HepG2 (cell line): ENCODE measurements at regions not wholly inside any gene's neighbourhood (a gene's known extent, or its start where the extent isn't known, plus 50 kb on each side); places are given as distances from the start of the nearest gene placed in this dataset.

Source experiments
- ATAC-seq: fragments of 200-7000 bp; cut with Tn5 transposase; 3 replicates; pipeline ENCODE4 v1.9.1; 2020; ENCODE audit warnings: mild to moderate bottlenecking, moderate library complexity
- BruUV-seq: library from RNA; stranded (reverse); fragments of 400-500 nt; replicated peaks from 2 replicates; lab custom pipeline; 2021; lab: Mats Ljungman, UMichigan
- CTCF ChIA-PET: fragments of 300-600 bp; formaldehyde crosslinking; extraction: SDS; loops from one replicate; lab custom pipeline; 2021; ENCODE audit warnings: low total read pairs, inconsistent platforms, low intra/inter-chr PET ratio; lab: Yijun Ruan, JAX
- POLR2A ChIA-PET: fragments of 350-600 bp; sonication (Branson Sonifier 250); formaldehyde crosslinking; loops from one replicate; lab custom pipeline; 2020; ENCODE audit warnings: antibody characterized with exemption, inconsistent platforms; lab: Yijun Ruan, JAX
- DNase-seq: peaks from one replicate; pipeline ENCODE4 v3.0.0-alpha.2; 2015; ENCODE audit warnings: low spot score
- FAIRE-seq: peaks from 3 replicates; lab custom pipeline; 2011; peaks lifted over from hg19 to GRCh38; lab: Jason Lieb, UNC
- H2AFZ ChIP-seq: one replicate; pipeline ENCODE4 v1.6.1; 2011; ENCODE audit warnings: low read length, inconsistent platforms
- H3K27ac ChIP-seq: fragments of 300-600 bp; 3 replicates; pipeline ENCODE4 v1.8.0; 2011; ENCODE audit warnings: mixed run types, mild to moderate bottlenecking, mixed read lengths, low read length, inconsistent platforms; ENCODE audit not compliant: insufficient read depth; ENCODE audit errors: extremely low read length
- H3K27me3 ChIP-seq, 2 experiments: fragments of 200-600 bp in 1 of 2; 2 replicates in 1 of 2; 3 replicates in 1 of 2; pipeline versions ENCODE4 v1.6.0 to v1.8.0; 2011; ENCODE audit warnings: low read length in 2 of 2, mild to moderate bottlenecking in 2 of 2, moderate library complexity in 2 of 2, inconsistent platforms in 1 of 2; ENCODE audit not compliant: insufficient read depth in 2 of 2, control insufficient read depth in 1 of 2
- H3K36me3 ChIP-seq, 2 experiments: fragments of 200-600 bp in 1 of 2; replicated peaks in 1 of 2; 2 replicates in 1 of 2; 3 replicates in 1 of 2; pipeline versions ENCODE4 v1.5.1 to v1.8.0; 2011; ENCODE audit warnings: low read length in 2 of 2, inconsistent platforms in 1 of 2; ENCODE audit not compliant: insufficient read depth in 2 of 2, control insufficient read depth in 1 of 2
- H3K4me1 ChIP-seq: 2 replicates; pipeline ENCODE4 v1.5.1; 2012; ENCODE audit warnings: low read length, inconsistent platforms; ENCODE audit not compliant: insufficient read depth
- H3K4me2 ChIP-seq: 2 replicates; pipeline ENCODE4 v1.6.0; 2011; ENCODE audit warnings: low read depth, low read length, inconsistent platforms
- H3K4me3 ChIP-seq, 3 experiments: fragments of 200-600 bp in 1 of 3; sonication (generic), shearing (Covaris generic) in 1 of 3; replicated peaks in 1 of 3; 2 replicates each; pipeline ENCODE4 v1.5.1; 2011 to 2016; ENCODE audit warnings: low read length in 3 of 3, inconsistent platforms in 2 of 3, low read depth in 2 of 3, mild to moderate bottlenecking in 2 of 3, control low read depth in 1 of 3, mixed read lengths in 1 of 3; ENCODE audit not compliant: insufficient read depth in 1 of 3
- H3K79me2 ChIP-seq: one replicate; pipeline ENCODE4 v1.6.1; 2011; ENCODE audit warnings: low read length, inconsistent platforms; ENCODE audit not compliant: insufficient read depth
- H3K9ac ChIP-seq: 2 replicates; pipeline ENCODE4 v1.6.0; 2011; ENCODE audit warnings: mild to moderate bottlenecking, low read depth, low read length, inconsistent platforms; ENCODE audit not compliant: insufficient read depth
- H3K9me3 ChIP-seq: 2 replicates; pipeline ENCODE4 v1.5.1; 2012; ENCODE audit warnings: mild to moderate bottlenecking, low read length
- H4K20me1 ChIP-seq: 2 replicates; pipeline ENCODE4 v1.6.0; 2011; ENCODE audit warnings: inconsistent platforms, mild to moderate bottlenecking, low read length, moderate library complexity; ENCODE audit not compliant: insufficient read depth
- ADNP ChIP-seq: sonication (generic); formaldehyde crosslinking; IDR thresholded peaks from 2 replicates; pipeline ENCODE4 v1.4.0; 2020; ENCODE audit warnings: missing genetic modification reagents
- BRD4 ChIP-seq: sonication (generic); formaldehyde crosslinking; IDR thresholded peaks from 2 replicates; pipeline ENCODE4 v1.4.0; 2020; ENCODE audit warnings: missing genetic modification reagents
- FOSL2 ChIP-seq: sonication (generic); formaldehyde crosslinking; IDR thresholded peaks from 2 replicates; pipeline ENCODE4 v1.4.0; 2020; ENCODE audit warnings: missing genetic modification reagents
- MAFG ChIP-seq: sonication (generic); formaldehyde crosslinking; IDR thresholded peaks from 2 replicates; pipeline ENCODE4 v1.5.1; 2020; ENCODE audit warnings: mild to moderate bottlenecking, missing genetic modification reagents
- SALL2 ChIP-seq: sonication (generic); formaldehyde crosslinking; IDR thresholded peaks from 2 replicates; pipeline ENCODE4 v1.8.1; 2023; ENCODE audit warnings: mild to moderate bottlenecking, missing genetic modification reagents, inconsistent platforms
- ZKSCAN8 ChIP-seq: IDR thresholded peaks from 2 replicates; pipeline ENCODE4 v1.6.1; 2016; ENCODE audit warnings: borderline replicate concordance, missing genetic modification reagents, missing compliant biosample characterization
- ZNF20 ChIP-seq: sonication (generic); formaldehyde crosslinking; IDR thresholded peaks from 2 replicates; pipeline ENCODE4 v1.4.0; 2020; ENCODE audit warnings: mild to moderate bottlenecking, moderate library complexity, missing genetic modification reagents
- ZNF317 ChIP-seq: sonication (generic); formaldehyde crosslinking; IDR thresholded peaks from 2 replicates; pipeline ENCODE4 v1.5.0; 2020; ENCODE audit warnings: mild to moderate bottlenecking, missing genetic modification reagents
- ZNF331 ChIP-seq: sonication (generic); formaldehyde crosslinking; IDR thresholded peaks from 2 replicates; pipeline ENCODE4 v1.4.0; 2020; ENCODE audit warnings: missing genetic modification reagents
- ZNF589 ChIP-seq: sonication (generic); formaldehyde crosslinking; conservative IDR thresholded peaks from 2 replicates; pipeline ENCODE4 v1.8.0; 2022; ENCODE audit warnings: mild to moderate bottlenecking, moderate library complexity, missing genetic modification reagents
- WGBS: methylation state at CpG from one replicate; pipeline ENCODE4 v1.1.6; 2017; ENCODE audit warnings: low lambda C conversion rate; 5-methylcytosine and 5-hydroxymethylcytosine counted together
- in situ Hi-C: cut with HindIII; loops from 2 replicates; pipeline ENCODE4 v1.10.0; 2017; ENCODE audit warnings: low pct_unique_long_range_greater_than_20kb; ENCODE audit not compliant: extremely low pct_ligation_motif_present
- intact Hi-C: fragments of 100-400 bp; cut with micrococcal nuclease; formaldehyde crosslinking; loops from one replicate; pipeline ENCODE4 v1.10.0; 2022; ENCODE audit not compliant: unreplicated experiment
- TF ChIP-seq, protein P1 (sequence below): IDR thresholded peaks from 2 replicates; pipeline ENCODE4 v1.6.1; 2016; ENCODE audit warnings: missing biosample characterization, missing genetic modification reagents, low read depth
- TF ChIP-seq, protein P2 (sequence below): sonication (generic); formaldehyde crosslinking; IDR thresholded peaks from 2 replicates; pipeline ENCODE4 v1.5.0; 2020; ENCODE audit warnings: mild to moderate bottlenecking, missing genetic modification reagents, borderline replicate concordance
- TF ChIP-seq, protein P3 (sequence below): sonication (generic); formaldehyde crosslinking; IDR thresholded peaks from 2 replicates; pipeline ENCODE4 v1.4.0; 2020; ENCODE audit warnings: mild to moderate bottlenecking, missing genetic modification reagents

DNA sequence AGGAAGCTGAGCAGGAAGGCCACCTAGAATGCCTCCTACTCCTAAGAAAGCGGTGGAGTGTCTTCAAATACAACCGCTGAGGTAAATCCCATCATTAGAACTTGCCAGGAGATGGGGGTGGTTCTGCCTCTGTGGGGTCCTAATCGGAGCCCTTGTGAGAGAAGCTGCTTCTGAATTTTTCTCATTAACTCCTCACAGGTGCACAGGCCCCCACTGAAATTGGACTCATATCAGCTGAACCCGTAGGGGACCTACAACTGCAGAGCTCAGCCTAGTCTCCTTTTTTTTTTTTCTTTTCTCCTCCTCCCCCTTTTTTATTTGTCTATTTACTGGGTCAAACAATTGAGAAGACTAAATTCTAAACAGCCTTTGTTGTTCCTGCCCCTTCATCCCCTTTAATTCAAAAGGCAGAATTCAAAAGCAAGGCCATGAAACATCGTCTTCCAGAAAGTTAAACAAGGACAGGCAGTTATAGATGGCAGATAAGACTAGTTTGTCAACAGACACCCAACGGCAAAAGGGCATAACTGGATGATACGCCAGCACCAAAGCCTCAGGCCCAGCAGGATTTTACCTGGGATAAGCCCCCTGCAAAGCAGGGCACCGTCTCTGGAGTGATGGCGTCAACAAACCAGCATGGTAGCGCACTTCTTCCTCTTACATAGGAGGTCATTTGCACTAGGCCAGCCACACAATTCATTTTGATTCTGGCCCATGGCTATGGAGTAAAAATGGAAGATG lies 213.7 kb upstream of the HES1 start:
- Histone ChIP-seq H3K27ac (no peak overlapping the region), H2AFZ (no peak overlapping the region), H3K79me2 (no peaks in the 10 kb centered on the region), H3K9me3 (no peaks in the 10 kb centered on the region), H3K4me1 (no peaks in the 10 kb centered on the region), H4K20me1 (no peaks in the 10 kb centered on the region), H3K4me3 (no peak overlapping the region), H3K36me3 (no peaks in the 10 kb centered on the region), H3K9ac (no peak overlapping the region), H3K4me2 (no peak overlapping the region), H3K27me3 (peaks cover 0 to 14% of the 10 kb centered on the region in 2 experiments; a peak in 2 of 5 replicates)
- no peak for DNase-seq
- CTCF ChIA-PET, result no interaction called here
- POLR2A ChIA-PET, result no interaction called here
- 44% methylated on average over 9 of the region's 10 CpGs for WGBS
- no TSS peak for BruUV-seq
- intact Hi-C loops (no loop called here), in situ Hi-C loops (no loop called here)
- FAIRE-seq, result no peak
- no peak for ATAC-seq
- TF ChIP-seq, protein P1, sequence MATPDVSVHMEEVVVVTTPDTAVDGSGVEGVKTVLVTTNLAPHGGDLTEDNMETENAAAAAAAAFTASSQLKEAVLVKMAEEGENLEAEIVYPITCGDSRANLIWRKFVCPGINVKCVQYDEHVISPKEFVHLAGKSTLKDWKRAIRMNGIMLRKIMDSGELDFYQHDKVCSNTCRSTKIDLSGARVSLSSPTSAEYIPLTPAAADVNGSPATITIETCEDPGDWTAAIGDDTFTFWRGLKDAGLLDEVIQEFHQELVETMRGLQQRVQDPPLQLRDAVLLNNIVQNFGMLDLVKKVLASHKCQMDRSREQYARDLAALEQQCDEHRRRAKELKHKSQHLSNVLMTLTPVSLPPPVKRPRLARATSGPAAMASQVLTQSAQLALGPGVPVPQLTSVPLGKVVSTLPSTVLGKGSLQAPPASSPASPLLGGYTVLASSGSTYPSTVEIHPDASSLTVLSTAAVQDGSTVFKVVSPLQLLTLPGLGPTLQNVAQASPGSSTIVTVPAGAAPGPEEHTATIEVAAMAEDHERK (CRISPR knock-in tag), result no peak
- TF ChIP-seq ZKSCAN8 (CRISPR knock-in tag) (no peak), ZNF589 (CRISPR knock-in tag) (no peak), SALL2 (CRISPR knock-in tag) (no peak), MAFG (CRISPR knock-in tag) (no peak), BRD4 (CRISPR knock-in tag) (no peak), ZNF20 (CRISPR knock-in tag) (no peak), ADNP (CRISPR knock-in tag) (no peak), FOSL2 (CRISPR knock-in tag) (no peak), ZNF317 (CRISPR knock-in tag) (no peak), ZNF331 (CRISPR knock-in tag) (no peak)
- TF ChIP-seq, protein P2, sequence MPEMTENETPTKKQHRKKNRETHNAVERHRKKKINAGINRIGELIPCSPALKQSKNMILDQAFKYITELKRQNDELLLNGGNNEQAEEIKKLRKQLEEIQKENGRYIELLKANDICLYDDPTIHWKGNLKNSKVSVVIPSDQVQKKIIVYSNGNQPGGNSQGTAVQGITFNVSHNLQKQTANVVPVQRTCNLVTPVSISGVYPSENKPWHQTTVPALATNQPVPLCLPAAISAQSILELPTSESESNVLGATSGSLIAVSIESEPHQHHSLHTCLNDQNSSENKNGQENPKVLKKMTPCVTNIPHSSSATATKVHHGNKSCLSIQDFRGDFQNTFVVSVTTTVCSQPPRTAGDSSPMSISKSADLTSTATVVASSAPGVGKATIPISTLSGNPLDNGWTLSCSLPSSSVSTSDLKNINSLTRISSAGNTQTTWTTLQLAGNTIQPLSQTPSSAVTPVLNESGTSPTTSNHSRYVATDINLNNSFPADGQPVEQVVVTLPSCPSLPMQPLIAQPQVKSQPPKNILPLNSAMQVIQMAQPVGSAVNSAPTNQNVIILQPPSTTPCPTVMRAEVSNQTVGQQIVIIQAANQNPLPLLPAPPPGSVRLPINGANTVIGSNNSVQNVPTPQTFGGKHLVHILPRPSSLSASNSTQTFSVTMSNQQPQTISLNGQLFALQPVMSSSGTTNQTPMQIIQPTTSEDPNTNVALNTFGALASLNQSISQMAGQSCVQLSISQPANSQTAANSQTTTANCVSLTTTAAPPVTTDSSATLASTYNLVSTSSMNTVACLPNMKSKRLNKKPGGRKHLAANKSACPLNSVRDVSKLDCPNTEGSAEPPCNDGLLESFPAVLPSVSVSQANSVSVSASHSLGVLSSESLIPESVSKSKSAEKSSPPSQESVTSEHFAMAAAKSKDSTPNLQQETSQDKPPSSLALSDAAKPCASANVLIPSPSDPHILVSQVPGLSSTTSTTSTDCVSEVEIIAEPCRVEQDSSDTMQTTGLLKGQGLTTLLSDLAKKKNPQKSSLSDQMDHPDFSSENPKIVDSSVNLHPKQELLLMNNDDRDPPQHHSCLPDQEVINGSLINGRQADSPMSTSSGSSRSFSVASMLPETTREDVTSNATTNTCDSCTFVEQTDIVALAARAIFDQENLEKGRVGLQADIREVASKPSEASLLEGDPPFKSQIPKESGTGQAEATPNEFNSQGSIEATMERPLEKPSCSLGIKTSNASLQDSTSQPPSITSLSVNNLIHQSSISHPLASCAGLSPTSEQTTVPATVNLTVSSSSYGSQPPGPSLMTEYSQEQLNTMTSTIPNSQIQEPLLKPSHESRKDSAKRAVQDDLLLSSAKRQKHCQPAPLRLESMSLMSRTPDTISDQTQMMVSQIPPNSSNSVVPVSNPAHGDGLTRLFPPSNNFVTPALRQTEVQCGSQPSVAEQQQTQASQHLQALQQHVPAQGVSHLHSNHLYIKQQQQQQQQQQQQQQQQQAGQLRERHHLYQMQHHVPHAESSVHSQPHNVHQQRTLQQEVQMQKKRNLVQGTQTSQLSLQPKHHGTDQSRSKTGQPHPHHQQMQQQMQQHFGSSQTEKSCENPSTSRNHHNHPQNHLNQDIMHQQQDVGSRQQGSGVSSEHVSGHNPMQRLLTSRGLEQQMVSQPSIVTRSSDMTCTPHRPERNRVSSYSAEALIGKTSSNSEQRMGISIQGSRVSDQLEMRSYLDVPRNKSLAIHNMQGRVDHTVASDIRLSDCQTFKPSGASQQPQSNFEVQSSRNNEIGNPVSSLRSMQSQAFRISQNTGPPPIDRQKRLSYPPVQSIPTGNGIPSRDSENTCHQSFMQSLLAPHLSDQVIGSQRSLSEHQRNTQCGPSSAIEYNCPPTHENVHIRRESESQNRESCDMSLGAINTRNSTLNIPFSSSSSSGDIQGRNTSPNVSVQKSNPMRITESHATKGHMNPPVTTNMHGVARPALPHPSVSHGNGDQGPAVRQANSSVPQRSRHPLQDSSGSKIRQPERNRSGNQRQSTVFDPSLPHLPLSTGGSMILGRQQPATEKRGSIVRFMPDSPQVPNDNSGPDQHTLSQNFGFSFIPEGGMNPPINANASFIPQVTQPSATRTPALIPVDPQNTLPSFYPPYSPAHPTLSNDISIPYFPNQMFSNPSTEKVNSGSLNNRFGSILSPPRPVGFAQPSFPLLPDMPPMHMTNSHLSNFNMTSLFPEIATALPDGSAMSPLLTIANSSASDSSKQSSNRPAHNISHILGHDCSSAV (CRISPR knock-in tag), result no peak
- TF ChIP-seq, protein P3, sequence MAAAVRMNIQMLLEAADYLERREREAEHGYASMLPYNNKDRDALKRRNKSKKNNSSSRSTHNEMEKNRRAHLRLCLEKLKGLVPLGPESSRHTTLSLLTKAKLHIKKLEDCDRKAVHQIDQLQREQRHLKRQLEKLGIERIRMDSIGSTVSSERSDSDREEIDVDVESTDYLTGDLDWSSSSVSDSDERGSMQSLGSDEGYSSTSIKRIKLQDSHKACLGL (CRISPR knock-in tag), result no peak
